ENCODE measurements at regions not wholly inside any gene's neighbourhood (a gene's known extent, or its start where the extent isn't known, plus 50 kb on each side); places are given as distances from the start of the nearest gene placed in this dataset.
A peak's percentile ranks its signal among the peaks of the same experiment; 100 is the strongest.

DNA sequence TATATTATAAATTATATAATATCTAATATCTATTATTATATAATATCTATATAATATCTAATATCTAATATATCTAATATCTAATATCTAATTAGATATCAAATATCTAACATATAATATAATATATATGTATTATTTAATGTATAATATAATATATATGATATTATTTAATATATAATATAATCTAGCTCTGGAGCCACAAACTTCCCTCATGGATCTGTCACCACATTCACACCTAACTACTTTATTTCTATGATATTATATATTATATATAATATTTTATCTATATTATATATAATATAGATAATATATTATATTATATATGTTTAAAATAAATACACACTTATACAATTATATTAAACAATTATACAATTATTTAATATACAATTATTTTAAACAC, 667.5 kb downstream of the KCTD8 start:
- no peak for DNase-seq (ENCODE audit: low spot score)

DNA sequence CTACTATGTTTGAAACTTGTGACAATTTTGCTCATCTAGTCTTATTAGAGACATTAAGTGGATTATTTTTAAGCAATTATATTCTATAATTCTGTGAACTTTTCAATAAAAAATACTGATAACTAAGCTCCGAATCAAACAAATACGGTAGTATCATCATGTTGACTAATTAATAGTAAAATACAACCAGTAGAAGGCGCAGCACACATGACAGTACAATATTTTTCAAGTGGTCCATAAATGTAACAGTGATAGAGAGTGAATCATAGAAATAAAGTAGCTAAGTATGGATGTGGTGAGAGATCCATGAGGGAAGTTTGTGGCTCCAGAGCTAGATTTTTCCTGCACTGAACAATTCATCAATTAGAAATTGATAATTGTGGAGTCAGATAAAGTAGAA, 666.2 kb downstream of the KCTD8 start:
- no peak for DNase-seq (ENCODE audit: low spot score)

DNA sequence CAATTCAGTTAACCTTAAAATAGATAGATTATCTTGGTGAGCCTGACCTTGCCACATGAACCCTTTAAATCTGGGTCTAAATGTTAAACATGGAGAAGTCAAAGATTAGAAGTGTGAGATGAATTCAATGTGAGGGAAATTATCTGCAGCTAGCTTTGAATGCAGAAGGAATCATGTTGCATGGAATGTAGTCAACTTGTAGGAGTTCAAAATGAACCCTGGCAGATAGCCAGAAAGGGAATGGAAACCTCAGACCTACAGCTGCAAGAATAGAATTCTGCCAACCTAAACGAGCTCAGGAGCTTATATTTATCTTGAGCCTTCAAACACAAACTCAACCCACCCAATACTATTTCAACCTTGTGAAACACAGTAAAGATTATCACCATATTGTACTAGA, 632.5 kb downstream of the KCTD8 start:
- no peak for DNase-seq (ENCODE audit: low spot score)

DNA sequence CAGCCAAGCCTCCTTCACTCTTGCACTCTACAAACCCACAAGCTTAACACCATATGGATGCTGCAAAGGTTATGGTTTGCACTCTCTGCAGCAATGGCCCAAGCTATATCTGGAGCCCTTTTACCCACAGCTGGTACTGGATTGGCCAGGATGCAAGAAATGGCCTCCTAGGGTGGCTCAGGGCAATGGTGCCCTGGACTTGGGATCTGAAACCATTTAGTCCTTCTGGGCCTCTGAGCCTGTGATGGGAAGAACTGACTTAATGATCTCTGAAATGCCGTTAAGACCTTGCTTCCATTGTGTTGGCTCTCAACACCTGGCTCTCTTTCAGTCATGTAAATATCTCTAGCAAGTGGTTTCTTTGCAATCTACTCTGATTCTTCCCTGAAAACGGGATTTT, 626.0 kb downstream of the KCTD8 start:
- DNase-seq (ENCODE audit: low spot score): no peak

DNA sequence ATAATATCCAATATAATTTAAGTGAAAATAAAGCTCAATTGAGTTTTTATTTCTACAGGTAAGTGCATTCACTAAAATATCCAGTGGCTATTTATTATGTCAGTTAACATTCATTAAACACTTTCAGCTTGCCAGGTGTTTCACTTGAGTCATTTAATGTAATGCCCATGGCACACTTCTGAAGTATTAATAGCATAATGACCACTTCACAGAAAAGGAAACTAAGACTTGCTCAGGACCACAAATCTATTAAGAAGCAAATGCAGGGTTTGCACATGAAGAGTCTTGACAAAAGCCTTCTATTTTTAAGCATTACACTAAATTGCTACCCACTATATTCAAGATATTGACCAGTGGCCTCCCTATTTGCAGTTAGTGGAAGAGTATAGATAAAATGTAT, 612.7 kb downstream of the KCTD8 start:
- no peak for DNase-seq (ENCODE audit: low spot score)

DNA sequence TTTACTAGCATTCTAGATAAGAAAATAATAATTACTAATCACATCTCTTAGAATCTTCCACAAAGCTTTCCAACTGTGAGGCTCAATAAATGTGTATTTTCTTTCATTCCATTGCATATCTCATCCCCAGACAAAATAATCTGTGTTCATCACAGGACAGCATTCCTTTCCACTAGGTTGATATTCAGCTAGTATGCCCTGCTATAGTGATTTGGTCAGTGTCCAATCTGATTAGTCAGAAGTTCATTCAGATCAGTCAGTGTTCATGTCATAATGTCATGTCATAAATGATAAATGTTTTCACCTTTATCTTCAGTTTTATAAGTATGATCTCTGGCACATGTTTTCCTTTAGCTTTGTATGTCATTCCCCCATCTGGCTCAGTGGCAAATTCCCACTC, 611.4 kb downstream of the KCTD8 start:
- no peak for DNase-seq (ENCODE audit: low spot score)

DNA sequence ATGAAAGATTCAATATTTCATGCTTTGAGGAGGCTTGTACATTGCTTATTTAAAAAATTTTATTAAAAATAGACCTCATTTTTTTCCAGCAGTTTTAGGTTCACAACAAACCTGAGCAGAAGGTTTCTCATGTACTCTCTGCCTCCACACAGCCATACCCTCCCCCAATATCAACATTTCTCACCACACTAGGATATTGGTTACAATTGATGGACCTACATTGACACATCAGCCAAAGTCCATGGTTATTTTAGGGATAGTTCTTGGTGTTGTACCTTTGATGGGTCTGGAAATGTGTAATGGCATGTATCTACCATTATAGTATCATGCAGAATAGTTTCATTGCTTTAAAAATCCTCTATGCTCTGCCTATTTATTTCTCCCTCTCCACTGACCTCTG, 611.0 kb downstream of the KCTD8 start:
- no peak for DNase-seq (ENCODE audit: low spot score)

DNA sequence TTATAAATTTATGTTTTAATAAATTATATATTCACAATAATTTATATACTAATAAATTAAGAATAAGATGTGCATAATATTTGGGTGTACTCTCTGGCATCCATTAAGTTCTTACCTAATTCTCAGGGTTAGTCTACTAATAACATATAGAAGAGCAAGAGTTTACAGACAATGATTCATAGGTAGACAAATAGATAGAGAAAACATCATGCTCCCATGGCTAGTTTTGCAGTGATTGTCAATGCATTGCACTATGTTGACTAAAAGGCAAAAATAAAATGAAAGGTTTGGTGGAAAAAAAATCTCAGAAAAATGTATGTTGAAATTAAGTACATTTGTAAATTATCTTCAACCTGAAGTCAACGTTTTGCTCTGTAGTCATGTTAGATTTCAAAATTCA, 606.0 kb downstream of the KCTD8 start:
- DNase-seq (ENCODE audit: low spot score): no peak

DNA sequence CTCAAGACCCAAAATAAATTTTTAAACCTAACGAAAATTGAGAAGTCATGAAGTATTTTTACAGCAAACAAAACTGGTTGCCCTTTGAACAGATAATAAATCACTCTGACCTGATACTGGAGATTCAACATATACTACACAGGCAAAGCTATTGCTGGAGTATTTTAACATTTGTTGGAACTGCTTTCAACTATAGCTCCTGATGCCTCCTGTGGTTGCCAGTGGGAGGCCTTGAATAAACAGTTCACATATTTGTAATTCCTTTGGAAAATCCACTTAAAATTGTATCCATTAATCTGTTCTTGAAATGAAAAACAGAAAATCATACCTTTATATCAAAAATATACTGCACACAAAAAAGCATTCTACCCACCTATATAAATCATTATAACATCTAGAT, 605.1 kb downstream of the KCTD8 start:
- DNase-seq (ENCODE audit: low spot score): no peak

DNA sequence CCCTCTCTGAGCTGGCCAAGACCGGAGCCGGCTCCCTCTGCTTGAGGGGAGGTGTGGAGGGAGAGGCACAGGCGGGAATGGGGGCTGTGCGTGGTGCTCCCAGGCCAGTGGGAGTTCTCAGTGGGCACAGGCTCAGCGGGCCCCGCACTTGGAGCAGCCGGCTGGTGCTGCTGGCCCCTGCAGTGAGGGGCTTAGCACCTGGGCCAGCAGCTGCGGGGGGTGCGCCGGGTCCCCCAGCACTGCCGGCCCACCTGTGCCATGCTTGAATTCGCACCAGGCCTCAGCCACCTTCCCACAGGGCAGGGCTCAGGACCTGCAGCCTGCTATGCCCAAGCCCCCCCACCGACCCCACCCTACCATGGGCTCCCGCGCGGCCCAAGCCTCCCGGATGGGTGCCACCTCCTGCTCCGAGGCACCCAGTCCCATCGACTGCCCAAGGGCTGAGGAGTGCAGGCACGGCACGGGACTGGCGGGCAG, 602.5 kb downstream of the KCTD8 start:
- DNase-seq (ENCODE audit: low spot score): no peak

DNA sequence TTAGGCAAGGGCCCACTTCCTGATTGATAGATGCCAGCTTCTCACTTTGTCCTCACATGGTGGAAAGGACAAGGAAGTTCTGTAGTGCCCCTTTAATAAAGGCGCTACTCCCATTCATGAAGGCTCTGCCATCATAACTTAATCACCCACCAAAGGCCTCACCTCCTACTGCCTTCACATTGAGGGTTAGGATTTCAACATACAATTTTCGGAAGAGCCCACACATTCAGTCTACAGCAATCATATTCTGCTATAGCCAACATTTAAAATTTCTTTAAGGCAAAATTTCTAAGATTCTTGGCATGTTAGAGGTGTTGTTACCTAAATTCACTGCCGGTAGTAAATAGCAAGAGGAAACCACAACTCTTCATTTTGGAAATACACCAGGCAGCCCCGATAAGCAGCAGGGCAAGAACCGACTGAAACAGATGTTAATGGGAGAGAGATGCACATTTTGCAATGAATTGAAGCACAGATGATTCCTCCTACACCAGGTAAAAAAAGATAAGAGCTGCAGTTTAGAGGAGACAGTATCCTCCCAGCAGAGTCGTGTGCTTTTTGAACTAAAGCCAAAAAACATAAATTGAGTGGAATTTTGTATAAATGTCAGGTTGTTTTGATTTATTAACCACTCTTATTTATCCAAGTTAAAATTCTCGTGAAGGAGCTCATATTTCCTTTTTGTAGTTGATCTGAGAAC, 594.9 kb downstream of the KCTD8 start:
- DNase-seq (ENCODE audit: low spot score): no peak

DNA sequence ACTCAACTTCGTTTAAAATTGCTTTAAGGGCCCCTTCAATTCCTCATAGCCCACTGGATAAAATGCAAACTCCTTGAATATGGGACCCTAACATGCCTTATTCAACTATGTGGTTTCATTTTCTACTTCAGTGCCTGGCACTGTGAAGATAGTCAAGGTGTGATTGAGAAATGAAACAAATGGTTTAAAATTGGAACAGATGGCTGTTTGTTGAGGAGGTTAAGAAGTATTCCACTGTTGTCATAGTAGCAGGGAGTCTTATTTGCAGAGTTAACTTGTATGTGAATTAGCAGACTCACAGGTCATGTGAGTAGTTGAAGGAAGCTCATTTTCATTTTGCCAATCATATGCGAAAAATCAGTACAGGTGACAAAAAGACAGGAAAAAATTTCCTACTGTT, 593.3 kb downstream of the KCTD8 start:
- no peak for DNase-seq (ENCODE audit: low spot score)

DNA sequence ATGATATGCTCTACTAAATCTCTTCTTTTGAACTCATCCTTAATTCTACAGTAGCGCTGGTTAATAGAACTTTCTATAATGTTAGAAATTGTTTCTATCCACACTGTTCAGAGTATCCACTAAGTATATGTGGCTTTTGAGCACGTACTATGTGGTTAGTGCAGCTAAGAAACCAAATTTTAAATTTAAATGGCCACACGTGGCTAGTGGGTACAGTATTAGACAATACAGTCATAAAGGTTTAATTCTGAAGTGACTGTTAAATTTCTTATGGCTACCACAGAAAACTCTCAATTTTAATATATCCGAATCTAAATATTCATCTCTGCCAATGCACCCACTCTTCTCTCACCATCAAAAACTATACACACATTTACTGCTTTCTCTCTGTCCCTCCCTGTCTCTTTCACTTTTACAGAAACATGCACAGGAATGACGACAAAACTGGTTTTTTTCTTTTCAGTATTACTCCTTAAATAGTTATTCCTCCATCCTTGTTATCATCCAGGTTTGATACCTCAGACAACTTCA, 583.9 kb downstream of the KCTD8 start:
- DNase-seq (ENCODE audit: low spot score): no peak

DNA sequence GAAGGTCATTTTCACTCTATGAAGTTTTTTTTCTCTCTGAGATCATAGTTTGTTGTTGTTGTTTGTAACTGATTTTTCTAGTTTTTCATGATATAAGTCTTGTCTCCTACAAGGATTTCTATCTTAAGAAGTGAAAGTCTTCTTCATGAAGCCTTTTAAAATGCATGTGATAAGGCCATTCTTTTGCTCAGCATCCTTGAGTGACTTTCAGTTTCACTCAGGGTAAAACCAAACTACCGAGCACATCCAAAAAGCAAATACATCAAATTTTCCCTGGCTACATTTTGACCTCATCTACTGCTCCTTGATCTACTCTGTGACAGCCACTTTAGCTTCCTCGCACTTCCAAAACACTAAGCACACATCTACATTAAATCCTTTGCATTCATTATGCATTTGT, 580.7 kb downstream of the KCTD8 start:
- DNase-seq (ENCODE audit: low spot score): no peak

DNA sequence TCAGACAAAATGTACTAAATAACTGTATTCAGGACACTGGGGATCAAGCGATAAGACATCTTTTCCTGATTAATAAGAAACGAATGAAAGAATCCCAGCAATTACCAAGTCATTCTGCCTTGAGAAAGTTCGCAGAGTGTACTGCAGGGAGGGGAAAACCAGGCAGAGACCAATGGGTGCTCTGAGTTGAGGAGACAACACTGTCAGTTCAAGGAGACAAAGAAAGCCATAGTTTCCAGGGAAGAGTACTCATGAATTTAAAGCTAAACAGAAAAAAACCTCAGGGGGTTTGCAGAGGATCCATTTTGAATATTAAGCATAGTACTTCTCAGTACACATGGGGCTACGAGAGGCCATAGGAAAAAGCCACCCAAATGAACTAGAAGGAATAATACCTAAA, 573.0 kb downstream of the KCTD8 start:
- DNase-seq (ENCODE audit: low spot score): no peak

DNA sequence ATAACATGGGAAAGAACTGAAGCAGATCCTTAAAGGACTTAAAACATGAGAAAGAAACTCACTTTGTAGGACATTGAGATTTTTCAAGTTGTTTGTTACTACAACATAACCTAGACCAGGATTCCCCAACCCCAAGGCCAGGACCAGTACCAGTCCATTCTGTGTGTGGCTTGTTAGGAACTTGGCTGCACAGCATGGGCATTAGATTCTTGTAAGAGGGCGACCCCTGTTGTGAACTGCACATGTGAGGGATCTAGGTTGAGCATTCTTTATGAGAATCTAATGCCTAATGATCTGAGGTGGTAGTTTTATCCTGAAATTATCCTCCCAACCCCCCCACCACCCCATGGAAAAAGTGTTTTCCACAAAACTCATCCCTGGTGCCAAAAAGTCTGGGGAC, 566.1 kb downstream of the KCTD8 start:
- DNase-seq (ENCODE audit: low spot score): no peak

DNA sequence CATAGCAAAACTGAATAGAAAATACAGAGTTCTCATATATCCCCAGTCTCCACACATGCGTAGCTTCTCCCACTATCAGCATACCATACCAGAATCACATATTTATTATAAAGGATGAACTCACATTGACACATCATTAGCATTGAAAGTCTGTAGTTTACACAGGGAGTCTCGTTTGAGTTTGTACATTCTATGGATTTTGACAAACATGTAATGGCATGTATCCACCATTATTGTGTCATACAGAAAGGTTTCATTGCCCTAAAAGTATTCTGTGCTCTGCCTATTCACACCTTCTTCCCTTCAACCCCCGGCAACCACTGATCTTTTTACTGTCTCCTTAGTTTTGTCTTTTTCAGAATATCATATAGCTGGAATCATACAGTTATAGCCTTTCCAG, 562.4 kb downstream of the KCTD8 start:
- DNase-seq (ENCODE audit: low spot score): no peak

DNA sequence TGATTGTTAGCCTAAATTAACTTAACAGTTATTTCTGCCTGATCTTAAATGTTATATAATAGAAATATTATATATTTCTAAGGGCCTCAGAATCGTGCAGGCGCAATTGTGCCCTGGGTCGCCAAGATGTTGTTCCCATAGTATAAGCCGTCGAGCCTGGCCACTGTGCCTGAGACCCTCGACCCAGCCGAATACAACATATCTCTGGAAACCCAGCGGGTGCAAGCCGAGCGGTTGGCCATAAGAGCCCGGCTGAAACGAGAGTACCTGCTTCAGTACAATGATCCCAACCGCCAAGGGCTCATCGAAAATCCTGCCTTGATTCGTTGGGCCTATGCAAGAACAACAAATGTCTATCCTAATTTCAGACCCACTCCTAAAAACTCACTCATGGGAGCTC, 549.8 kb downstream of the KCTD8 start:
- DNase-seq (ENCODE audit: low spot score): no peak

DNA sequence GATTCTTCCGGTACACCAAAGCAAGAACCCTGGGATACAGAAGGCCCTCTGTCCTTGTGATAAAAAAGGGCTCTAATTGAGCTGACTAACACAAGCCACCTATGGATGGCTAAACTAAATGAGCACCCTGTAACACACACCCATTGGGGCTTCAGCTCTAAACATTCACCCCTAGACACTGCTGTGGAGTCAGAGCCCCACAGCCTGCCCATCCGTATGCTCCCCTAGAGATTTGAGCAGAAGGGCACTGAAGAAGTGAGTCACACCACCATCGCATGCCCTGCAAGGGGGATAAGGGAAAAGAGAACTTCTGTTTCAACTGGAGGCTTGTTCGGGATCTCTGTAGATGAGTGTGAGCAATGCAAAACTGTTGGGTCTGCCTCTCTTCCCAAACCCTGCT, 545.2 kb downstream of the KCTD8 start:
- DNase-seq (ENCODE audit: low spot score): peak; percentile 0

DNA sequence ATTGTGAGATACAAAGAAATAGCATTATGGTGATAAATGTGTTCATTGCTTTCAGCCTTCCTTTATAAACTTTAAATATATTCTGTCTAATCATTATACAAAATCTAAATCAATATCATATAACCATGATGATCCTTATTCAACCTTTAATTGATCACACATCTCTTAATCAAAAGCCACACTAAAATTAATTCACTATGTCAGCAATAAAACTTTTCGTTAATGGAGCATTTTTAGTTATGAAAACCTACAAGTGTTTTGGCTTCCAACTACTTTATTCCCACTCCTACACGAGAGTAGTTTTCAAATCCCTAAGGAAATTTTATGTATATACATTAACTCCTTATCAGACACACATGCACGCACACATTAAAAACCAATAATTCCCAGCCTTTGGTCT, 530.2 kb downstream of the KCTD8 start:
- no peak for DNase-seq (ENCODE audit: low spot score)

DNA sequence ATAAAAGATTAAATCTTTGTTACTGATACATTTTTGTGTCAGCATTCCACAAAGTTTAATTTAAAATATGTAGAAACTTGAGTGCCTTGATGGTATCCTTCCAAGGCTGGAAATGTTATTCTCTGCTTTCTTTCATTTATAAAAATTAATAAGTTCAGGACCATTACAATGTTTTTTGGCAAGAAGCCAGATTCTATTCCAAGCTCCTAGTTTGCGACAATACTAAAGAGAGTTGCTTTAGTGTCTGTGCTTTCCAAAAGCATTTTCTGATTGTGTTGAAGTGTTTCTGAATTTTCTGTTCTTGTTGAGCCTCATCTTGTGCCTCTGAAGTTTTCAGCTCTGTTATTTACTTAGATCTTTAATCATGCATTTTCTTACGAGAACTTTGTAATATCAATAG, 516.2 kb downstream of the KCTD8 start:
- no peak for DNase-seq (ENCODE audit: low spot score)

DNA sequence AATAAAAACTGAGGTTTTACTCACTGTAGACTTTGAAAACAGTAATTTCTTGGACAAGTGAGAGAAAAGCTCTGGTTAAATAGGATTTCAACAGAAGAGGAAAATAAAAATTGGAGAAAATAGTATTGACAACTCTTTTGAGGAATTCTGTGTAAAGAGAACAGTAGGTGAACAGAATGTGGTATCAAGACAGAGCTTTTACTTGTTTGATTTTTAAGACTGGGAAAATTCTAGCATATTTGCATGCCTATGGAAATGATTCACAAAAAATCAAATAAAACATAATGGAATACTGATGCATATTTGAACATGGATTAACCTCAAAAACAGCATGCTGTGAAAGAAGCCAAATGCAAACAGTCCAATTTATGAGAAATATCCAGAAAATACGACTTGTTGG, 504.6 kb downstream of the KCTD8 start:
- no peak for DNase-seq (ENCODE audit: low spot score)

DNA sequence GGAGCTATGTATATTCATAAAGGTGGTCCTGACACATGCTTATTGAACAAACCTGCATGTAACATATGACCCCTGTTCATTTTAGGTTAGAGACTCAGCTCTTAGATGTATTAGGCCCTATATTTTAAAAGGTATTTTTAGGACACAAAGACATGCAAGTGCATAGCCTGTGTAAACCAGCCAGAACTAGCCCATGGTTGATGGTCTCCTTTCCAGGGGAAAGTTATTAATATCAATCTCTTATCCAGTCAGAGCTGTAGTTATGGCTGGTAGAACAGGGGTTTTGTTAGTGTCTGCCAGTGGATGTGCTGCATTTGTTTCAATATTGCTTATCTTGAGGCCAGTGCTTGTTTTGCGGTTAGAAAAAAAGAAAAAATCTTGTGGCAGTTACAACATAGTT, 488.6 kb downstream of the KCTD8 start:
- DNase-seq (ENCODE audit: low spot score): no peak

DNA sequence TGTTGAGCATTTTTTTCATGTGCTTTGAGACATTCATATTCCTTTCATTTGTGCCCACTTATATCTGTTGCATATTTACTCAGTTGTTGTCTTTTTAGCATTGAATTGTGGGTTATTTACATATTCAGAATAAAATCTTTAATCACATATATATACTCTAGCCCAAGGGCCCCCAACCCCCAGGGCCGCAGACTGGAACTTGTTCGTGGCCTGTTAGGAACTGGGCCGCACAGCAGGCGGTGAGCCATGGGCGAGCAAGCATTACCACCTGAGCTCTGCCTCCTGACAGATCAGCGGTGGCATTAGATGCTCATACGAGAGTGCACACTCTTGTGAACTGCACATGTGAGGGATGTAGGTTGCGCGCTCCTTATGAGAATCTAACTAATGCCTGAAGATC, 480.6 kb downstream of the KCTD8 start:
- DNase-seq (ENCODE audit: low spot score): no peak
